NCI-H146 treated with DMSO at 0.1 percent for 48 hours (cell line): ENCODE measurements at regions not wholly inside any gene's neighbourhood (a gene's known extent, or its start where the extent isn't known, plus 50 kb on each side); places are given as distances from the start of the nearest gene placed in this dataset.
"Not testable (repeated sequence)": the region's sequence is repeated elsewhere in the genome, so short reads cannot be mapped to it uniquely, and the experiment has no call there.

Experiments
- DNase-seq: peaks from one replicate; lab custom pipeline; 2025; ENCODE audit not compliant: unreplicated experiment; lab: John Stamatoyannopoulos, UW

- no peak for DNase-seq
Observed at GRCh38 chr7:52406808-52407207, 628.6 kb upstream of the POM121L12 start.

- no peak for DNase-seq
Observed at GRCh38 chr7:52382731-52383130, 652.7 kb upstream of the POM121L12 start.

GRCh38 chr7:52369922-52370321 is 665.5 kb upstream of the POM121L12 start:
- no peak for DNase-seq

GRCh38 chr7:52365349-52365748 is 670.1 kb upstream of the POM121L12 start:
- DNase-seq: no peak

GRCh38 chr7:52362521-52362920 is 672.9 kb upstream of the POM121L12 start:
- no peak for DNase-seq

GRCh38 chr7:52360541-52360940 is 674.9 kb upstream of the POM121L12 start:
- no peak for DNase-seq

GRCh38 chr7:52355053-52355452 is 680.4 kb upstream of the POM121L12 start:
- DNase-seq: no peak

- DNase-seq: no peak
Observed at GRCh38 chr7:52352013-52352981, 683.1 kb upstream of the POM121L12 start.

- no peak for DNase-seq
Observed at GRCh38 chr7:52344015-52344414, 691.4 kb upstream of the POM121L12 start.

- DNase-seq: no peak
Observed at GRCh38 chr7:52340067-52340466, 695.4 kb upstream of the POM121L12 start.

- not testable (repeated sequence) for DNase-seq
Observed at GRCh38 chr7:52328328-52328727, 707.1 kb upstream of the POM121L12 start.

GRCh38 chr7:52325237-52325636 is 710.2 kb upstream of the POM121L12 start:
- DNase-seq: no peak

GRCh38 chr7:52323202-52323746 is 712.2 kb upstream of the POM121L12 start:
- no peak for DNase-seq

GRCh38 chr7:52320610-52321009 is 714.8 kb upstream of the POM121L12 start:
- DNase-seq: no peak

GRCh38 chr7:52317921-52318320 is 717.5 kb upstream of the POM121L12 start:
- DNase-seq: no peak

- no peak for DNase-seq
Observed at GRCh38 chr7:52311886-52312285, 723.5 kb upstream of the POM121L12 start.

- DNase-seq: no peak
Observed at GRCh38 chr7:52309631-52310030, 725.8 kb upstream of the POM121L12 start.

GRCh38 chr7:52302765-52303520 is 732.5 kb upstream of the POM121L12 start:
- DNase-seq: no peak

- DNase-seq: no peak
Observed at GRCh38 chr7:52297128-52297527, 738.3 kb upstream of the POM121L12 start.

GRCh38 chr7:52294942-52295341 is 740.5 kb upstream of the POM121L12 start:
- DNase-seq: no peak

GRCh38 chr7:52289247-52289646 is 746.2 kb upstream of the POM121L12 start:
- no peak for DNase-seq

- no peak for DNase-seq
Observed at GRCh38 chr7:52287698-52288097, 747.7 kb upstream of the POM121L12 start.
